ENCODE measurements at regions not wholly inside any gene's neighbourhood (a gene's known extent, or its start where the extent isn't known, plus 50 kb on each side); places are given as distances from the start of the nearest gene placed in this dataset.

GRCh38 chr18:27579364-27579763 lies 394.3 kb upstream of the CHST9 start:
- ATAC-seq = no peak
- no peak for TF ChIP-seq CSDC2 (CRISPR knock-in tag; IDR thresholded peaks at IDR 0.05)
- no peak for TF ChIP-seq TSHZ2 (CRISPR knock-in tag; IDR thresholded peaks at IDR 0.05)
- no peak for TF ChIP-seq ZFP30 (CRISPR knock-in tag; IDR thresholded peaks at IDR 0.05)
- no peak for TF ChIP-seq ZNF565 (CRISPR knock-in tag; conservative IDR thresholded peaks at IDR 0.05; ENCODE audit: low read depth)
- no peak for TF ChIP-seq ZFP3 (CRISPR knock-in tag; IDR thresholded peaks at IDR 0.05)
- TF ChIP-seq GLIS3 (CRISPR knock-in tag; IDR thresholded peaks at IDR 0.05) = no peak
- TF ChIP-seq CREB5 (CRISPR knock-in tag; IDR thresholded peaks at IDR 0.05; ENCODE audit: low read depth) = no peak
- TF ChIP-seq TCF4 (CRISPR knock-in tag; IDR thresholded peaks at IDR 0.05; ENCODE audit: borderline replicate concordance) = no peak
- no peak for TF ChIP-seq SNAI2 (CRISPR knock-in tag; IDR thresholded peaks at IDR 0.05)
- no peak for TF ChIP-seq OSR1 (CRISPR knock-in tag; IDR thresholded peaks at IDR 0.05)
- no peak for TF ChIP-seq ISL1 (CRISPR knock-in tag; IDR thresholded peaks at IDR 0.05)
- no peak for TF ChIP-seq ARNTL (CRISPR knock-in tag; IDR thresholded peaks at IDR 0.05; ENCODE audit: borderline replicate concordance, low read depth)
- TF ChIP-seq PPARA (CRISPR knock-in tag; IDR thresholded peaks at IDR 0.05; ENCODE audit: borderline replicate concordance) = no peak
- no peak for TF ChIP-seq BACH2 (CRISPR knock-in tag; IDR thresholded peaks at IDR 0.05; ENCODE audit: borderline replicate concordance)
- no peak for TF ChIP-seq CSRNP3 (CRISPR knock-in tag; IDR thresholded peaks at IDR 0.05)
- TF ChIP-seq POU6F1 (CRISPR knock-in tag; IDR thresholded peaks at IDR 0.05; ENCODE audit: borderline replicate concordance, low read depth) = no peak
- TF ChIP-seq ESRRG (CRISPR knock-in tag; IDR thresholded peaks at IDR 0.05) = no peak
- TF ChIP-seq ZNF8 (CRISPR knock-in tag; IDR thresholded peaks at IDR 0.05) = no peak
- TF ChIP-seq RARB (CRISPR knock-in tag; IDR thresholded peaks at IDR 0.05) = no peak

GRCh38 chr18:27577752-27578151 lies 392.6 kb upstream of the CHST9 start:
- no peak for ATAC-seq
- TF ChIP-seq OSR1 (CRISPR knock-in tag; IDR thresholded peaks at IDR 0.05) (no peak), ISL1 (CRISPR knock-in tag; IDR thresholded peaks at IDR 0.05) (no peak), CSDC2 (CRISPR knock-in tag; IDR thresholded peaks at IDR 0.05) (no peak), ZNF565 (CRISPR knock-in tag; conservative IDR thresholded peaks at IDR 0.05; ENCODE audit: low read depth) (no peak), CREB5 (CRISPR knock-in tag; IDR thresholded peaks at IDR 0.05; ENCODE audit: low read depth) (no peak), TOX (CRISPR knock-in tag; IDR thresholded peaks at IDR 0.05; ENCODE audit: borderline replicate concordance) (no peak), ZFP3 (CRISPR knock-in tag; IDR thresholded peaks at IDR 0.05) (no peak), CSRNP3 (CRISPR knock-in tag; IDR thresholded peaks at IDR 0.05) (no peak), POU6F1 (CRISPR knock-in tag; IDR thresholded peaks at IDR 0.05; ENCODE audit: borderline replicate concordance, low read depth) (no peak), PATZ1 (CRISPR knock-in tag; IDR thresholded peaks at IDR 0.05; ENCODE audit: borderline replicate concordance) (no peak), RARB (CRISPR knock-in tag; IDR thresholded peaks at IDR 0.05) (no peak), GLIS3 (CRISPR knock-in tag; IDR thresholded peaks at IDR 0.05) (no peak), PPARA (CRISPR knock-in tag; IDR thresholded peaks at IDR 0.05; ENCODE audit: borderline replicate concordance) (no peak), ZFP30 (CRISPR knock-in tag; IDR thresholded peaks at IDR 0.05) (no peak), TCF4 (CRISPR knock-in tag; IDR thresholded peaks at IDR 0.05; ENCODE audit: borderline replicate concordance) (no peak)
